ENCODE measurements at regions not wholly inside any gene's neighbourhood (a gene's known extent, or its start where the extent isn't known, plus 50 kb on each side); places are given as distances from the start of the nearest gene placed in this dataset.

DNA sequence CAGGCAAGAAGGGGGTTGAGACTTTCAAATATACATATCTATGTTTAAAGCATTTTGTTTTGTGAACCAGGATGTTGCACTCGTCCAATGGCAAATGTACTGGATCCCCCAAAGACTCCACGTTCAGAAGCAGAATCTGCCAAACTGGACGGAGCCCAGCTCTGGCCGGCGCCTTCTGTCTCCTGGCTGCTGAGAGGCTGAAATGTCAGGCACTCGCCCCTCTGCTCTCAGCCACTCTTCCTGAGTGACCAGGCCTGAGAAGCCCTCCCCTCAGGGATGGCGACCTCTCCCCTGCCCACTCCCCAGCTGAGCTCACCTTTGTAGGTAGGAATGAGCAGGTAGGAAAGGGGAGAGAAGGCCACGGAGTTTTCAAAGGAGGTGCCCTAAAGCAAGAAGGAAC lies 187.5 kb upstream of the FOXF1 start:
- TF ChIP-seq POLR2AphosphoS5 (IDR thresholded peaks at IDR 0.05; ENCODE audit: low read depth, low read length) (no peak), TAF1 (IDR thresholded peaks at IDR 0.05; ENCODE audit: borderline replicate concordance, low read depth, low read length) (no peak), POLR2A (IDR thresholded peaks at IDR 0.05; ENCODE audit: low read depth, low read length) (no peak)
- DNase-seq (ENCODE audit: insufficient read length) (no peak), FAIRE-seq (no peak)

DNA sequence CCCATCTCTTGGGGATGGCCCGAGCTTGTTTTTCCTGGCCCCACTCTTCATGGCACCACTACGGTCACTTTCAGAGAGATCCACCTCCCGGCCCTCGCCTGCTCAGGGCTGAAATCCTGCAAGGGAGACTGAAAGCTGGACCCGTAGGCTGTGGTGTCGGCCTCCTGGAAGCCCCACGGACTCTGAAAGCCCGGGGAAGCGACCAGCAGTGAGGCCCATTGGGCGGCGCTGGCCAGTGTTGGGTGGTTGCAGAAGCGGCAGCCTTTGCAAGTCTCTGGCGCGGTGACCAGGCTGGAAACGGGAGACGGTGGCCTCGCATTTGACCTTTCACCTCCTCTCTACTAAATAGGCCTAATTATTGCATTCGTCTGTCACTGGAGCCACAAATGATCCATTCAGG lies 186.0 kb upstream of the FOXF1 start:
- DNase-seq (ENCODE audit: insufficient read length) (no peak), FAIRE-seq (no peak)
- TF ChIP-seq POLR2AphosphoS5 (IDR thresholded peaks at IDR 0.05; ENCODE audit: low read depth, low read length): no peak
- TF ChIP-seq TAF1 (IDR thresholded peaks at IDR 0.05; ENCODE audit: borderline replicate concordance, low read depth, low read length): no peak
- no peak for TF ChIP-seq POLR2A (IDR thresholded peaks at IDR 0.05; ENCODE audit: low read depth, low read length)

DNA sequence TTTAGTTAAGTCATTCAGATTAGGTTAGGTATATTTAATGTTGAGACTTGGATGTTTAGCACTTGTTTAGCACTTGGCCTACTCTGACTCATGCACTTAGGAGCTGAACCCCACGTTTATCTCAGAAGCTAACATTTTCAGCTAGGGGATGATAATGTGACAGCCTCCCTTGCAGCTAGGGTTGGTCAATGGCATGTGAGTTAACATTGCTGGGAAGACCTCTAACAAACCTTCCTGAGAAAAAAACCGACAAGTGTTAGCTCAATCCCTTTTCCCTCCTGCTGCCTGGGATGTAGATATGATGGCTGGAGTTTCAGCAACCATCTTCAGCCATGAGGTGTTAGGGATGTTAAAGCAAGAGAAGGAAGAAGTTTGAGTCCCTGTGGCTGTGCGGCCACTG lies 185.0 kb upstream of the FOXF1 start:
- TF ChIP-seq POLR2AphosphoS5 (IDR thresholded peaks at IDR 0.05; ENCODE audit: low read depth, low read length) (no peak), TAF1 (IDR thresholded peaks at IDR 0.05; ENCODE audit: borderline replicate concordance, low read depth, low read length) (no peak), POLR2A (IDR thresholded peaks at IDR 0.05; ENCODE audit: low read depth, low read length) (no peak)
- FAIRE-seq: no peak
- no peak for DNase-seq (ENCODE audit: insufficient read length)

DNA sequence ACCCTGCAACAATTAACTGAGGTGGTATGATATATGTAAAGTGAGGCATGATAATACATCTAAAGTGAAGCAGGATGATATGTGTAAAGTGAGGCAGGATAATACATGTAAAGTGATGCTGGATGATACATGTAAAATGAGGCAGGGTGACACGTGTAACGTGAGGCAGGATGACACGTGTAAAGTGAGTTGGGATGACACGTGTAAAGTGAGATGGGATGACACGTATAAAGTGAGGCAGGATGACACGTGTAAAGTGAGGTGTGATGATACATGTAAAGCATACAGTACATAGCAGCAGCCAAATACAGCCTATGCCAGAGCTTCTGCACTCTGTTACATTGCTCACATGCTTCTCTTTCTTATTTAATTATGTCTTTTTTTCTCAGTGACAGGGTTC lies 184.4 kb upstream of the FOXF1 start:
- no peak for DNase-seq (ENCODE audit: insufficient read length)
- FAIRE-seq: no peak

DNA sequence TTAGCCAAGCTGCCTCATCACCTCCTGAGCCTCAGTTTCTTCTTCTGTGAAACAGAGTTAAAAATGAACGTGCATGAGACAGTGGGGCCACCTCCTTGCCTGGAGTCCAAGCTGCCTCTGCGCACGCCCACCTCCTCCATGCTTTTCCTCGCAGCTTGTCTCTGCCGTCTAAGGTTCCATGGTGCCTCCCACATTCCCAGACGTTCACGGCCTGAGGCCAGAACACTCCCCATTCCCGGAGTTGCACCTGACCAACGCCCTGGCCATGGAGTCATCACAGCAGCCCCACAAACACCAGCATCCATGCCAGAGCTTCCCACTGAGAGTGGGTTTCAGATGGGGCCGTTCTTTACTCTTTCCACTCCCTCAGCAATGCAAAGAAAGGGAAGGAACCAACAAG lies 183.0 kb upstream of the FOXF1 start:
- no peak for TF ChIP-seq POLR2AphosphoS5 (IDR thresholded peaks at IDR 0.05; ENCODE audit: low read depth, low read length)
- no peak for TF ChIP-seq POLR2A (IDR thresholded peaks at IDR 0.05; ENCODE audit: low read depth, low read length)
- no peak for TF ChIP-seq TAF1 (IDR thresholded peaks at IDR 0.05; ENCODE audit: borderline replicate concordance, low read depth, low read length)
- FAIRE-seq (no peak), DNase-seq (ENCODE audit: insufficient read length) (no peak)

More for the DNA sequence above, 184.4 kb upstream of the FOXF1 start:
- TF ChIP-seq POLR2A (IDR thresholded peaks at IDR 0.05; ENCODE audit: low read depth, low read length): no peak
- no peak for TF ChIP-seq POLR2AphosphoS5 (IDR thresholded peaks at IDR 0.05; ENCODE audit: low read depth, low read length)
- TF ChIP-seq TAF1 (IDR thresholded peaks at IDR 0.05; ENCODE audit: borderline replicate concordance, low read depth, low read length): no peak

DNA sequence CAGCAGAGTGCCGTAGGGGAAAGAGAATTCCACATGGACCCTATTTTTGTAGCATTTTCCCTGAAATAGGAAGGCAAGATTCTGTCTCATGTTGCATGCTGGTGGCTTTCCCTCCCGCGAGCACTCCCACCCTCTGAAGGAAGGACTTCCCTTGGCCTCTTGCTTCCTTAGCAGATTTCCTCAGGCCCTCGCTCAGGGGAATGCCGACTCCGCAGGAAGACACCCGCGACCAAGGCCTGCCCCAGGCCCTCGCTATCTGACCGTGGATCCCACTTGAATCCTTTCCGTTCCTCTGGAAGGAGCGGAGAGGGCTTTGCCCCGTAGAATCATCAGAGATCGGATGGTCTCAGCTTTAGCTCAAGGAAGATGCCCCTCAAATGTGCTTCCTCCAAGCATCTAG lies 179.4 kb upstream of the FOXF1 start:
- no peak for TF ChIP-seq POLR2A (IDR thresholded peaks at IDR 0.05; ENCODE audit: low read depth, low read length)
- no peak for TF ChIP-seq TAF1 (IDR thresholded peaks at IDR 0.05; ENCODE audit: borderline replicate concordance, low read depth, low read length)
- TF ChIP-seq POLR2AphosphoS5 (IDR thresholded peaks at IDR 0.05; ENCODE audit: low read depth, low read length): no peak
- FAIRE-seq (no peak), DNase-seq (ENCODE audit: insufficient read length) (no peak)

DNA sequence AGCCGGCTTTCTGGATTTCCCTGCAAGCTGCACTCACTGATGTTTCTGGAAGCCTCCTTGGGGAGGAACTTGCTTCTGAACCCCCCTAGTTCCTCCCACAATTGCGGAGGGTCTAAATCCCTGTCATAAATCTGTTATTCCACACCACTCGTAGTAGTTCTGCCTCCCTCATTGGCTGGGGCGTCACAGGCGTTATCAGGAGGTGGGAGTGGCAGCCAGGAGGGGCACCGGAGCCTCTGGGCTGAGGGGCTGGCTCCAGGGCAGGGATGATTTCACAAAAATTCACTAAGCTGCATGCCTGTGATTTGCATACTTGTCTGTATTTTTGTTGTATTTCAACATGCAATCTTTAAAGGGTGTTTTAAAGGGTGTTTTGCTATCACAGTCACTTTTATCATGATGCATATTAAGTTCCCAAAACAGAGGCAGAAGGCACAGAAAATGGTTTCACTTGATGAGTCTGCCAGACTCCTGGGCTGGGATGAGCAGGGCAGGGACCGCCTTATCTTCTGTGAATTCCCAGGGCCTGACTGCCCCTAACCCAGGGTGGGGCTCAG lies 176.2 kb upstream of the FOXF1 start:
- DNase-seq (ENCODE audit: insufficient read length) (no peak), FAIRE-seq (no peak)
- TF ChIP-seq TAF1 (IDR thresholded peaks at IDR 0.05; ENCODE audit: borderline replicate concordance, low read depth, low read length): no peak
- no peak for TF ChIP-seq POLR2A (IDR thresholded peaks at IDR 0.05; ENCODE audit: low read depth, low read length)
- TF ChIP-seq POLR2AphosphoS5 (IDR thresholded peaks at IDR 0.05; ENCODE audit: low read depth, low read length): no peak

DNA sequence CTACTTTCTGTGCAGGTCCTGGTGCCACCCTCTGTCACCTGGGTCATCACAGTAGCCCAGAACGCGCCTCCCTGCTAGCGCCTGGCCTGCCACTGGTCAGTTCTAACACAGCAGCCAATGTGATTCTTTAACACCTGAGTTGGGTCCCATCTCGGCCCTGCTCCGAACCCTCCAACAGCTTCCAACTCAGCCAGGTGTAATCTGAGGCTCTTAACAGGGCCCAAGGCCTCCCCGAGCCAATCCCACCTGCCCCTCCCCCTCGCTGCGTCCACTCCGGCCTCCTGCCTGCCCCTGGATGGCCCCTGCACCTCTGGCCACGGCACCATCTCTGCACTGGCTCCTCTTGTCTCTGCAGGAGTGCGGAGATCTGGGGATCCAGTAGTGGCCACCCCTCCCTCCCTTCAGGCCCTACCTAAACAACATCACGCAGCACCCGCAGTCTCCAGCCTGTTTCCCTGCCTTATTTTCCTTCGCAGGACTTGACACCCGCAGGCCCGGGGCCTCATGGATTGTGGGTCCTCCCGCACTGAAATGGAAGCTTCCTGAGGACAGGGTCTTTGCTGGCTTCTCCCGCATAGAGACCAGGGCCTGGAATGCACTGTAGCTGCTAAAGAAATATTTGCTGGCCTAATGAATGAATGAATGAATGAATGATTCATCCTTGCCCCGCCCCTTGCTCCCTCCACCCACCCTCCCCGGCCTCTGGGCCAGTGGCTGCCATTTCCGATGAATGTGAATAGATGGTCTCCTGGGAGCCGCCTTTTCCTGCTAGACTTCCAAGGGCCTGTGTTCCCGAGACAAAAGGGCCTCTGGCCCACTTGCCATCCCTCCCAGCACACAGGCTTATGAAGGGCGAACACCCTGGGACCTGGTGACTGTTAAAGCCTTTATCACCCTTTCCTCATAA lies 174.8 kb upstream of the FOXF1 start:
- TF ChIP-seq TAF1 (IDR thresholded peaks at IDR 0.05; ENCODE audit: borderline replicate concordance, low read depth, low read length) (no peak), POLR2A (IDR thresholded peaks at IDR 0.05; ENCODE audit: low read depth, low read length) (no peak), POLR2AphosphoS5 (IDR thresholded peaks at IDR 0.05; ENCODE audit: low read depth, low read length) (no peak)
- no peak for FAIRE-seq
- no peak for DNase-seq (ENCODE audit: insufficient read length)

DNA sequence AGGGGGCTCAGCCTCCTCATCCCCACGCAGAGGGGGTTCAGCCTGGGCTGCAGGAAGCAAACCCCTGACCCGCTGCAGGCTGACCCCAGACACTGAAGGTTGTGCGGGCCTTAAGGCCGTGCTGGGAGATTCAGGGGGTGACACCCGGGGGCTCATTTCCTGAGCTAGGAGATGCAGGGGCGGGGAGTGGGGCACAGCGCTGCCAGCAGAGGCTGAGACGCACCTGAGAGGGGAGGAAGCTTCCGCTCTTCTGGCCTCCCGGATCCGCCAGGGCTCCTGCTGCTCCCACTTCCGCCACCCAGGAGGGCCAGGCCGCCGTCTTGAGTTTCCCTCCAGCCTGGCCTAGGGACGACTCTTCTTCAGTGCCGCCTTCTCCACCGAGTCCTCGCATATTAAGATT lies 173.2 kb upstream of the FOXF1 start:
- DNase-seq (ENCODE audit: insufficient read length) (no peak), FAIRE-seq (no peak)
- no peak for TF ChIP-seq POLR2AphosphoS5 (IDR thresholded peaks at IDR 0.05; ENCODE audit: low read depth, low read length)
- no peak for TF ChIP-seq POLR2A (IDR thresholded peaks at IDR 0.05; ENCODE audit: low read depth, low read length)
- no peak for TF ChIP-seq TAF1 (IDR thresholded peaks at IDR 0.05; ENCODE audit: borderline replicate concordance, low read depth, low read length)

DNA sequence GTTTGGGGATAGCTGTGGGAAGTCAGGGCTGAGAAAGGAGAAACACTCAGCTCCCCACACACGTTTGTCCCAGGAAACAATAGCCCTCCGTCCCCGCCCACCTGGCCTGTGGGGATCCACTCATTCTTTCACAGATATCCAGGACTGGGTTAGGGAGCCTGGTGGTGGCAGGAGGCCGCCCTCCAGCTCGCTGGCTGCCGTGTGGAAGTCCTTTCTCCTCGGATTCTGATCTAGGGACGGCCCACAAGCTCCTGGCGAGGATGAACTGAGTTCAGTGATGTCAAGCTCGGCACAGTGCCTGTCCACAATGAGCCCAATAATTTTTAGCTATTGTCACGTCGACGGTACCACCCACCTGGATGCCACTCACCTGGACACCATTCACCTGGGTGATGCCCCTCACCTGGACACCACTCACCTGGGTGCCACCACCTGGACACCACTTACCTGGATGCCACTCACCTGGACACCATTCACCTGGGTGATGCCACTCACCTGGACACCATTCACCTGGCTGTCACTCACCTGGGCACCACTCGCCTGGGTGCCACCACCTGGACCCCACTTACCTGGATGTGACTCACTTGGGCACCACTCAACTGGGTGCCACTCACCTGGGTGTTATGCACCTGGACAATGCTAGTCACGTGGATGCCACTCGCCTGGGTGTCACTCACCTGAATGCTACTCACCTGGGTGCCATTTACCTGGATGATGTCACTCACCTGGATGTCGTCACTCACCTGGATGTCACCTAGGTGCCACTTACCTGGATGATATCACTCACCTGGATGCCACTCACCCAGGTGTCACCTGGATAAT lies 172.5 kb upstream of the FOXF1 start:
- TF ChIP-seq POLR2AphosphoS5 (IDR thresholded peaks at IDR 0.05; ENCODE audit: low read depth, low read length) (no peak), POLR2A (IDR thresholded peaks at IDR 0.05; ENCODE audit: low read depth, low read length) (no peak), TAF1 (IDR thresholded peaks at IDR 0.05; ENCODE audit: borderline replicate concordance, low read depth, low read length) (no peak)
- DNase-seq (ENCODE audit: insufficient read length) (no peak), FAIRE-seq (no peak)

DNA sequence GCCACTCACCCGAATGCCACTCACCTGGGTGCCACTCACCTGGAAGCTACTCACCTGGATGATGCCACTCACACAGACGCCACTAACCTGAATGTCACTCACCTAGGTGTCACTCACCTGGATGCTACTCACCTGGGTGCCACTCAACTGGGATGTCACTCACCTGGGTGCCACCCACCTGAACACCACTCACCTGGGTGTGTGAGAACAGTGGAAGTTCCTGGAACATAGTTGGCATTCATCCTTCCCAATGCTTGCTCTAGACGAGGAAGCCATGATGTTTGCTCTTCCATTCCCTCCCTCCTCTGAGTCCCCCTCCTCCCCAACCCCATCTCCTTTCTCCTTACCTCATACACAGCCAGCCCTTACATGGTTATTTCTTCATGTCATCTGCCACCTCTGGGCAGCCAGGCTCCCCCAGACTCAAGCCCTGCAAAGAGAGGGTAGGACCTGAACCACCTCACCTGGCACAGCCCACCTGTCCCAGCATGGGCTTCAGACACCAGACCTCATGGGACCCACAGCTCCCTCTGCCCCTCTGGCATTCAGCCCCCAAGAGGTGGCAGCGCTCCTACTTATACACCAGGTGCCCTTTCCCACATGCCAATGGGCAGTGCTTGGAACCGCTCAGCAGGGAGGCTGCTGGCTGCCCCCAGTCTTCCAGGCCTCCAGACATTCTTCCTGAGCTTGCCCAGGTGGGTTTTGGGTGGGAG lies 171.8 kb upstream of the FOXF1 start:
- no peak for FAIRE-seq
- no peak for TF ChIP-seq TAF1 (IDR thresholded peaks at IDR 0.05; ENCODE audit: borderline replicate concordance, low read depth, low read length)
- TF ChIP-seq POLR2A (IDR thresholded peaks at IDR 0.05; ENCODE audit: low read depth, low read length): no peak
- no peak for TF ChIP-seq POLR2AphosphoS5 (IDR thresholded peaks at IDR 0.05; ENCODE audit: low read depth, low read length)
- no peak for DNase-seq (ENCODE audit: insufficient read length)
